Suprapubic skin (tissue), 3 donors: ENCODE measurements at regions not wholly inside any gene's neighbourhood (a gene's known extent, or its start where the extent isn't known, plus 50 kb on each side); places are given as distances from the start of the nearest gene placed in this dataset.

Experiments
- CTCF ChIP-seq, 2 donors: fragments of 200-600 bp in 1 of 2; fragments of 450-650 bp in 1 of 2; sonication (generic) in 1 of 2; IDR thresholded peaks; one replicate each; pipeline ENCODE4 v1.5.1; 2016 to 2019; ENCODE audit warnings: antibody characterized with exemption in 2 of 2, mild to moderate bottlenecking in 1 of 2, moderate library complexity in 1 of 2
- EP300 ChIP-seq: sonication (generic); formaldehyde crosslinking; IDR thresholded peaks from one replicate; pipeline ENCODE4 v1.6.1; 2017; ENCODE audit warnings: antibody characterized with exemption
- POLR2A ChIP-seq, 2 donors: fragments of 450-650 bp; IDR thresholded peaks; one replicate each; pipeline ENCODE4 v1.6.1; 2017; ENCODE audit warnings: antibody characterized with exemption in 2 of 2, mild to moderate bottlenecking in 2 of 2, moderate library complexity in 2 of 2

GRCh38 chr13:67285611-67286010, 55.5 kb upstream of the PCDH9 start:
- no peak for TF ChIP-seq CTCF (IDR thresholded peaks at IDR 0.05)
- no peak for TF ChIP-seq POLR2A (IDR thresholded peaks at IDR 0.05)
- TF ChIP-seq EP300, result no peak
